ENCODE measurements at regions not wholly inside any gene's neighbourhood (a gene's known extent, or its start where the extent isn't known, plus 50 kb on each side); places are given as distances from the start of the nearest gene placed in this dataset.

DNA sequence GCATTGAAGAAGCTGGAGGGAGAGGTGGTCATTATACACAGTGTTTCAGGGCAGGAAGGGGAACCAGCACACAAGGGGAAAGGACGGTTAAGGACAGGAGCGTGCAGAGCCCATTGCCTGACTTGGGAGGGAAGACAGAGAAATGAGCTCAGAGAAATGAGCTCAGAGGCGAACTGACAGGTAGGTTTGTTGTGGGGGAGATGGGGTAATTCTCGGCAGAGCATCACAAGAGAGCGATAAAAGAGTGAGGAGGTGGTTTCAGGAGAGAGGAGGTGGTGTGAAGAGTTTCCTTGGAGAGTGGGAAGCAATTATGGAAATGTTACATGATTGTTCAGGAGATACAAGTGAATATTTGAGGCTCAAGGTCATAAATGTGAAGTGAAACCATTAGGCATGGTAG lies 61.0 kb downstream of the MRGPRX1 start:
- DNase-seq (ENCODE audit: low read depth): no peak

GRCh38 chr11:18865951-18866350 lies 73.3 kb downstream of the MRGPRX1 start:
- DNase-seq (ENCODE audit: low read depth): no peak

- no peak for DNase-seq (ENCODE audit: low read depth)
Observed at GRCh38 chr11:18865261-18865660, 73.7 kb upstream of the PTPN5 start.

- DNase-seq (ENCODE audit: low read depth): peak; percentile 41
Observed at GRCh38 chr11:18853086-18853720, 61.6 kb upstream of the PTPN5 start.

DNA sequence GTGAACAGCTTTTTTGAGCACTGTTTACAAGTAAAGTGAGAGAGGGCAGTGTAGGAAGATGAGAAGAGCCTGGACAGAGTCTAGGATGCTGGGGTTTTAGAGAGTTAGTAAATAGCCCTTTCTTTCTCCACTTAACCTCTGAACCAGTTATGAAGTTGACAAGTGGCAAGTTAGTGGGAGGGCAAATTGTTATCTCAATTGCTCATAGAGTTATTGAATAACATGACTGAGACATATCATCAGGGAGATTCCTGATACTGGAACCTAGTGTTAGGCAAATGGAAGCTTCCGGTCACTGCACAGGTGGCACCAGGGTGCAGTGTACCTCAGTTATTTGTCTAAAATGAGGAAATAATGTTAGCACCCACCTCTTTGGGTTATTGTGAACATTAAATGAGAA lies 57.8 kb upstream of the PTPN5 start:
- no peak for DNase-seq (ENCODE audit: low read depth)

DNA sequence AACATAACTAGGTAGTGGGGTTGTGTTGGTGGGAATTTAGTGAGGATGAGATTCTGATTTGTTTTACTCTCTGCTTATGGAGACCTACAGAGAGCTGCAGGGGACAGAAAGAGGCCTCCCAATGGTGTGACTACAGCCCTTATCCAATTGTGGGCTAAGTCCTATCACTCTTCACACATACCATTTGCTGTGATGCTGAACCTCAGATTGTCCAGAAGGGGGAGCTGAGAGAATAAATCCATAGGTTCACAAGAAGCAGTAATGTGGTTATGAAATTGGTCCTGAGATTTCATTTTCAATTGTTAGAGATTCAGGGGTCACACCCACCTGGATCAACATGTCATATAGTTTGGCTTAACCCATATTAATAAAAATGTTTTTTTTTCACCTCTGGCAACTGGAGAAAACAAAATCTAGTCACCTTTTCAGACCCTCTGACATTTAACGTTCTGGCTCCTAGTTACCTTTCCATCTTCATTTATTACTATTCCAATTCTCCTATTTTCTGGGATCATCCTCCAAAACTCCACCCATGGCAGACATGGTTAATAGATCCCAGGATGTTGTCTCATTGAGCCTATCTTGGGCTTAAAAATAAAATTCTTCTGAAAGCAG lies 53.3 kb upstream of the PTPN5 start:
- peak; percentile 64 for DNase-seq (ENCODE audit: low read depth)
